GM19468 (cell line): ENCODE measurements at regions not wholly inside any gene's neighbourhood (a gene's known extent, or its start where the extent isn't known, plus 50 kb on each side); places are given as distances from the start of the nearest gene placed in this dataset.
"Not testable (repeated sequence)": the region's sequence is repeated elsewhere in the genome, so short reads cannot be mapped to it uniquely, and the experiment has no call there.

Experiments
- ATAC-seq: cut with Tn5 transposase; IDR thresholded peaks from one replicate; pipeline ENCODE4 v1.9.1; 2021; ENCODE audit warnings: mild to moderate bottlenecking, moderate library complexity, moderate number of reproducible peaks; ENCODE audit not compliant: unreplicated experiment; ENCODE audit errors: extremely low read depth

GRCh38 chr2:120631236-120631635, 104.4 kb upstream of the GLI2 start:
- ATAC-seq: no peak

DNA sequence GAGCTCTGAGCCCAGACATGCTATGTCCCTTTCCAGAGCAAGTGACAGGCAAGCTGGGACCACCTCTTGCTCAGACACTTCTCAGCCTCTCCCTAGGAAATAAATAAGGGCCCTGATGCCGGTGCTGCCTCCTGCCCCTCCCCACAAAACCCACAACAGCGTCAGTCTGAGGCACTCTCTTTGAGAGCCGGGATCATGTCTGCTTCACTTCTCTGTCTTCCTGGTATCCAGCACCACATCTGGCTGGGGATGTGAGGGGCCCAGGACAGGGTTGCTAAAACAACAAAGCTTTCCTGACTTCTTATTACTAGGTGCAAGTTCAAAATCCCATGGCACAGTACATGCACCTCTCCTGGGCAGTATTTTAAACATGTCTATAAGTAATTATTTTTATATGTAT, 103.9 kb upstream of the GLI2 start:
- no peak for ATAC-seq

- no peak for ATAC-seq
Observed at GRCh38 chr2:120632796-120633646, 102.6 kb upstream of the GLI2 start.

- no peak for ATAC-seq
Observed at GRCh38 chr2:120634533-120634932, 101.1 kb upstream of the GLI2 start.

DNA sequence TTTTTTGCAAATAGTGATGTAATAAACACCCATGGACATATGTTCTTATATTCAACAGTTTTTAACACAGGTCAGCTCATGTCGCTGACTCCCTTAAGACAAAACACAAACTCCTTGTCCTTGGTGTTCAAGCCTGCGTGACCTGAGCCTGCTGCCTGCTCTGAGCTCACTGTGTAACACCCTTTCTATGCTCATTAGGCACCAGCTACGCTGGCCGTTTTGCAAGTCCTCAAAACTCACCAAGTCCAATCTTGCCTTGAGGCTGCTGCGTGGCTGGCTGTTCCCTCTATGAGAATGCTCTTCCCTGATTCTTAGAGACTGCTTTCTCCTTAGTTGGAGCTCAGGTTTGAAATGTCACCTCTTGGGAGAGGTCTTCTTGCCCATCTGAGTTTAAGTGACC, 100.5 kb upstream of the GLI2 start:
- ATAC-seq: no peak

- no peak for ATAC-seq
Observed at GRCh38 chr2:120637847-120638246, 97.8 kb upstream of the GLI2 start.

GRCh38 chr2:120638450-120638849, 97.2 kb upstream of the GLI2 start:
- ATAC-seq: no peak

GRCh38 chr2:120641366-120641771, 94.3 kb upstream of the GLI2 start:
- ATAC-seq: no peak

DNA sequence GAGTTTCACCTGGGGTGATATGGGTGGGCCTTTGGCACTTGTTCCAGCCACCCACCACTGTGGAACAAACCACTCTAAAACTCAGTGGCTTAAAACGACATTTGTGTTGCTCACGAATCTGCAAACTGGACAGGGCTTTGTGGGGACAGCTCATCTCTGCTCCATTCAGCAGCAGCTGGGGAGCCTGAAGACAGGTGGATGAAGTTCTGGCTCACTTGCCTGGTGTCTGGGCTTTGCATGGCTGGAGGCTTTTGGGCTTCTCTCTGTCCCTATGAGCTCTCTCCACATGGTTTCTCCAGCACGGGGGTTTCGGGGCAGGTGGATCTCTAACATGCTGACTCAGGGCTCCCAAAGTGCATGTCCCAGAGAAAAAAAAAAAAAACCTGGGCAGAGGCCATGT, 93.0 kb upstream of the GLI2 start:
- ATAC-seq: no peak

DNA sequence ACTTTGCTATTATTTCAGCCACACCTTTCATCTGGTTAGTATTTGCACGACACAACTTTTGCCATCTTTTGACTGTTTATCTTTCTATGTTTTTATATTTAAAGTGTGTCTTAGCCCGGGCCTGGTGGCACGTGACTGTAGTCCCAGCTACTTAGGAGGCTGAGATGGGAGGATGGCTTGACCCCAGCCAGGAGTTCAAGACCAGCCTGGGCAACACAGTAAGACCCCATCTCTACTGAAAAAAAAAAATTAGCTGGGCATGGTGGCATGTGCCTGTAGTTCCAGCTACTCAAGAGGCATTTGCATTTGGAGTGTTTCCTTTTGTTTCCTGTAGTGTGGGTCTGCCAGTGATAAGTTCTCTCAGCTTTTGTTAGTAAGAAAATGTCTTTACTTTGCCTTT, 88.7 kb upstream of the GLI2 start:
- ATAC-seq: no peak

GRCh38 chr2:120647487-120647886, 88.2 kb upstream of the GLI2 start:
- ATAC-seq: no peak

- not testable (repeated sequence) for ATAC-seq
Observed at GRCh38 chr2:120649381-120649780, 86.3 kb upstream of the GLI2 start.

GRCh38 chr2:120650022-120650644, 85.5 kb upstream of the GLI2 start:
- ATAC-seq: no peak

DNA sequence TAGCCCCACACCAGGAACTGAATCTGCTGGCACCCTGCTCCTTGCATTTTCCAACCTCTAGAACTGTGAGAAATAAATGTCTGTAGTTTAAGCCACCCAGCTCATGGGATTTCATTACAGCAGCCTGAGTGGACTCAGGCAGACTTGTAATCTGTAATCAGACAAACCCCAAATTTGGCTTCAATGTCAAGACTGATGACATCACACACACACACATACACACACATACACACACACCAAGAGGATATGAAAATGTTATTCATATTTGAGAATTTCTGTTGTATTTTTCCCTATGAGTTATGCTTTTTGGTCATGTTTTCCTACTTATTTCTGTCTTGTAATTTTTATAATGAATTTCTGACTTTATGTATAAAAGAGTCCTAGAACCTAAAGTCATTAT, 83.8 kb upstream of the GLI2 start:
- ATAC-seq: no peak

DNA sequence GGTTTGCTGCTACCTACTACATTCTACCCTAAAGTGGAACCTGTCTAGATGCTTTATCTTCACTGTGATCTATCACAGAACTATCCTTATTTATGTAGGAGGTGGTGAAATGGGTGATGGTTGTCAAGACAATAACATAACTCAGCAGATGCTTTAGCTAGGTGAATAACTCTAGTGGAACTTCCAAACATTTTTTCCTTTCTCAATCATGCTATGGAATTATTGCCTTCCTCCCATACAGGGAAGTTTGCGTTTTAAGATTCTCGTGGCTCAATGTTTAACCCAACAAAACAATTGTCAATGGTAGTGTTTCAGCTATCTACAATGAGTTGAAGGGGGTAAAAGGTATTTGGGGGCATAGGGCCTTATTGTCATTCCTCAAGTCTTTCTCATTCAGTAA, 82.6 kb upstream of the GLI2 start:
- ATAC-seq: no peak

GRCh38 chr2:120653871-120654270, 81.8 kb upstream of the GLI2 start:
- no peak for ATAC-seq

- ATAC-seq: no peak
Observed at GRCh38 chr2:120654381-120655134, 81.1 kb upstream of the GLI2 start.

DNA sequence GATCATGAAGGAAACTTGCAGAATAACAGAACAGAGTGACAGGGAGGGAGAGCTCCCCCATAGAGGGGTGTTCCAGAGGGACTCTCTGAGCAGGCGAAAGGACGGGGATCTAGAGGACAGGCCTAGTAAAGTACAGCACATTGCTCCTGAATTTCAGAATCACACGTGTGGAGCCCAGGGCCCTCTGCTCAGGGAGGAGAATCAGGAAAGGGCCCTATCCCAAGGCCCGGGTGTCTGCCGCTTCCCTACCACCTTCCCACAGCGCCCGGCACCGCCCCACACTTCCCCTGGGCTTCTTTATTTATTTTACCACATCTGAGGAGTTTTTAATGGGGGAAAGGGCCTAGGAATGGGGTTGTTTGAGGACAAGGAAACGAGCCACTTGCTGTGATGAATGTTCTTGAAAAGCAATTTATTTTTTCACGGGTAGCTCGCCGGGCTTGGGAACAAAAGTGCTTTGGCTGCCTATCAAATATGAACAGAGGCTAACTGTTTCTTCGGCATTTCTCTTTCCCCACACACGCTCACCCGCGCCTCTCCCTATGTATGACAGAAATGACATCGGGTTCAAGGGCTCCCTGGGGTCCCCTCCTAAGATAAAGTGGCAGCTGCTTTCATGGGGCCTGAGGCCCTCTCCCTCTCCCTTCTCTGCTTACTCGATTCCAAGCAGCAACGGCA, 79.3 kb upstream of the GLI2 start:
- no peak for ATAC-seq

- ATAC-seq: no peak
Observed at GRCh38 chr2:120658042-120658769, 77.5 kb upstream of the GLI2 start.

- no peak for ATAC-seq
Observed at GRCh38 chr2:120658770-120659158, 76.9 kb upstream of the GLI2 start.
